NCI-H187 treated with DMSO at 0.1 percent for 48 hours (cell line): ENCODE measurements at regions not wholly inside any gene's neighbourhood (a gene's known extent, or its start where the extent isn't known, plus 50 kb on each side); places are given as distances from the start of the nearest gene placed in this dataset.

Experiments
- DNase-seq: peaks from one replicate; lab custom pipeline; 2025; lab: John Stamatoyannopoulos, UW

GRCh38 chrX:150298841-150299551 lies 64.1 kb upstream of the MAMLD1 start:
- no peak for DNase-seq

GRCh38 chrX:150299579-150299978 lies 63.5 kb upstream of the MAMLD1 start:
- DNase-seq, result no peak

- no peak for DNase-seq
These were observed 59.6 kb upstream of the MAMLD1 start for GRCh38 chrX:150303386-150304097.

GRCh38 chrX:150306002-150306401 lies 57.1 kb upstream of the MAMLD1 start:
- no peak for DNase-seq

GRCh38 chrX:150308041-150308440 lies 55.1 kb upstream of the MAMLD1 start:
- no peak for DNase-seq

GRCh38 chrX:150308532-150309157 lies 54.5 kb upstream of the MAMLD1 start:
- DNase-seq, result no peak

- no peak for DNase-seq
These were observed 52.7 kb upstream of the MAMLD1 start for GRCh38 chrX:150310417-150310816.

- no peak for DNase-seq
These were observed 52.2 kb upstream of the MAMLD1 start for GRCh38 chrX:150310881-150311280.

GRCh38 chrX:150312931-150313330 lies 50.2 kb upstream of the MAMLD1 start:
- no peak for DNase-seq
